Amygdala (tissue), 56 donors: ENCODE measurements at regions not wholly inside any gene's neighbourhood (a gene's known extent, or its start where the extent isn't known, plus 50 kb on each side); places are given as distances from the start of the nearest gene placed in this dataset.

Source experiments
- DNase-seq, 56 donors: peaks; one replicate each; lab custom pipeline; 2025; lab: John Stamatoyannopoulos, UW

DNA sequence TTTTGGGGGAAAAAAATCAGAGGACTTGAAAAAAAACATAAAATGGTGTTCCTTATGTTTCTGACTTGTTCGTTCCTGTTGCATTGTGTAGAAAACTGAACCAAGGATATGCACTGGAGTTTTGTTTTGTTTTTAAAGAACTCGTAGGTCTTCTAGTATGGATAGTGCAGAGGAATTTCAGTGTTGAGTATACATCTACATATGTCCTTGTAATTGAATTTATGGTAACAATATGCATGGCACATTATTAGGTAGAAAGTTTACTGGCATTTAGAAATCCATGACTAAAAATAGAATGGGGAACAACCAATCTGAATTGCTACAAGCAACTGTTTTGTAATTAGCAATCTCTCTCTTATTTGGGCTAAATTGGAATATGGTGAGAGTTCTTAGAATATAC, 188.3 kb upstream of the ZRANB2 start:
- DNase-seq = no peak

GRCh38 chr1:71267220-71267619, 186.4 kb upstream of the ZRANB2 start:
- no peak for DNase-seq

DNA sequence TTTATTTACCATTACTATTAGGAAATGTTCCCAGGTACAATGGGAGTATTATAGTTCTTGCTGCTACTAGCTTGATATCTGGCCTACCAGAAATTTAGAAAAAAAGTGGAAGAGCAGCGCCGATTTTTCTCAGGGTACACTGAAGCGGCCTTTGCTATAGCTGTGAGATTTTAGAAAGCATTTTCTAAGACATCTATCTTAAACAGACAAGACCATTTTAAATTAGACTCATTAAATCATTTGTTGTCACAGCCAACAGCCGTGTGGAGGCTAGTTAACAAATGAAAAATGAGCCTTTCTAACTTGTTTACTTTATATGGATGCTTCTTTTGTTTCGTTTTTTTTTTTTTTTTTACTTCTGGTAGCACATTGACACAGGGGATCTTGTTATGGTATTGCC, 183.2 kb upstream of the ZRANB2 start:
- no peak for DNase-seq

DNA sequence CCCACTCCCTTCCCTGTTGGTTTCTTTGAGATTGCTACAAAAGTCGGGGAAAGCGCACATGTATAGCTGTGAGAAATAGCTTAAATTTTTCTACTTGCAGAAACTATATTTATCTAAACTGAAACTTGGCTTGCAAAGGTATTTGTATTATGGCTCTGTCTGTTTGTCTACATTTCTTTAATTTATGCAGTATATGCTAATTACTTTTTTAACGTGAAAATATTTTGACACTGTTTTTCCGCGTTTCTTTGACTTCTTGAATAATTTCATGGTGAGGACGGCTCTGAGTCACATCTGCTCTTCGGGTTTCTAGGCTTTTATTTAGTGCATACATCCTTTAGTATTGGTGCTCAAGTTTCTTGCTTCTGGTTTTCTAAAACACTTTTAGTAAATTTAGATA, 182.1 kb upstream of the ZRANB2 start:
- no peak for DNase-seq

GRCh38 chr1:71252900-71253299, 172.1 kb upstream of the ZRANB2 start:
- DNase-seq = no peak

- DNase-seq = no peak
Observed at GRCh38 chr1:71245246-71245645, 164.4 kb upstream of the ZRANB2 start.

DNA sequence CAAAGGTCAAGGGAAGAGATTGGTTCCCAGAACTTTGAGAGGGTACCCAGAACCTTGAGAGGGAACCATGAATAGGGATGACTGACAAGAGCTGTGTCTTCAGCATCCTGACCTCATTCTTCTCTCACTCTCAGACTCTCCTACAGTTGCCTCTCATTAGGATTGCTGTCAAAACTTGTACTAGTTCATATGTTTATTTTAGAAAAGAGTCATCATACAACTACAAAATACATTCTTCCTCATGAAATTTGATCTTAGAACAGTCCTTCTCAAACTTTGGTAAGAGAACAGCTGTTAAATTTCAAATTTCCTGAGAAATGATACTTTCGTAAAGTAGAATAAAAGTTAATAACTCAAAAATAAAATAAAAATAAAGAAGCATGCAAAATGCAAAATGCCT, 161.4 kb upstream of the ZRANB2 start:
- DNase-seq = no peak

DNA sequence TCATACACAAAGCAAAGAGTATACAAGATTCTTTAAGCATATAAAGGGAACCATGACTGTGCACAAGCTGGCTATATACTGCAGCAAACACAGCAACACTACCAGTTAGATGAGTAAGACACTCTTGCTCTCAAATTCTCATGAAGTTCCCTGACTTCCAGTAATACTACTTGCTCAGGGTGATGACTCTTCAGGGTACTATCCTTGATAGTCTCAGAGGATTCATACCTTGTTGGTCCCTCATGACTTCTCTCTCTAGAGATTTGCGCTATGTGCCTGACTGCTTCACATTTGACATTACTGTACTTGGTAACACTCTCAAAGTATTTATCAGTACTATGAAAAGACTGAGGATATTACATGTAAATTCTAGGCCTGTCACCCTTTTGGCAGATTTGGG, 159.8 kb upstream of the ZRANB2 start:
- DNase-seq = no peak

GRCh38 chr1:71236503-71236902, 155.7 kb upstream of the ZRANB2 start:
- no peak for DNase-seq

- DNase-seq = no peak
Observed at GRCh38 chr1:71233645-71234044, 152.8 kb upstream of the ZRANB2 start.

- DNase-seq = no peak
Observed at GRCh38 chr1:71232786-71233185, 152.0 kb upstream of the ZRANB2 start.

DNA sequence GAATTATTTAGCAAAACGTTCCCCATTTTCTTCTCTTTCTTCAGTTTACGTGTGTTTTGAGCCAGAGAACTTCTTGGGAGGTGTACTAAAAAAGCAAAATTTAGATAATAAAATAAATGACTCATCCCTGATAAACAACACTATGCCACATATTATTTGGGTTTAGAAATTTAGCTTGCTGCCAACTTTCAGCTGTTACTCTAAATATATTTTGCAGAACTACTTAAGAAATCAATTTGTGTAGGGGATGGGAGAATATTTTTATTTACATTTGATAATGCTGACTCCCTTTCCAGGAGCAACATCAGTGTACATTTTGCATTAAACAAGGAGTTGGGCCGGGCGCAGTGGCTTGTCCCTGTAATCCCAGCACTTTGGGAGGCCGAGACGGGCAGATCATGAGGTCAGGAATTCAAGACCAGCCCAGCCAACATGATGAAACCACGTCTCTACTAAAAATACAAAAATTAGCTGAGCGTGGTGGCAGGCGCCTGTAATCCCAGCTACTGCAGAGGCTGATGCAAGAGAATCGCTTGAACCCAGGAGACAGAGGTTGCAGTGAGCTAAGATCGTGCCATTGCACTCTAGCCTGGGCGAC, 151.4 kb upstream of the ZRANB2 start:
- DNase-seq = peak in 2 of 56 donors; percentile 4 to 11

DNA sequence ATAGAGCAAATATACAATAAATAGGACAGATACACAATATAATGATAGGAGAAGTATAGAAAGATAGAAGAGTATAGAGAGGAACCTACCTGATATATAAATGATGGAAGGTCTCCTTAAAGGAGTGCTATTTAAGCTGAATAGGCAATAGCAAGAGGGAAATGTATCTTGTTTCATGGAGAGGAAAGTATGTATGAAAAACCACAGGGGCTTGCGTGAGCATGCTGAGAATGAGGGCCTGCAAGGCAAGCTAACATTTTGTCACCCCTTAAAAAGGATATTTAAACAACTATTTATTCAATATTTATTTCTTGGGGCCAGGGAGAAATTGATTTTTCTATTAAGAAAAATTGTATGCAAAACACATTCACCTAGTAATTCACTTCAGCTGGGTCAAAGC, 150.9 kb upstream of the ZRANB2 start:
- no peak for DNase-seq

DNA sequence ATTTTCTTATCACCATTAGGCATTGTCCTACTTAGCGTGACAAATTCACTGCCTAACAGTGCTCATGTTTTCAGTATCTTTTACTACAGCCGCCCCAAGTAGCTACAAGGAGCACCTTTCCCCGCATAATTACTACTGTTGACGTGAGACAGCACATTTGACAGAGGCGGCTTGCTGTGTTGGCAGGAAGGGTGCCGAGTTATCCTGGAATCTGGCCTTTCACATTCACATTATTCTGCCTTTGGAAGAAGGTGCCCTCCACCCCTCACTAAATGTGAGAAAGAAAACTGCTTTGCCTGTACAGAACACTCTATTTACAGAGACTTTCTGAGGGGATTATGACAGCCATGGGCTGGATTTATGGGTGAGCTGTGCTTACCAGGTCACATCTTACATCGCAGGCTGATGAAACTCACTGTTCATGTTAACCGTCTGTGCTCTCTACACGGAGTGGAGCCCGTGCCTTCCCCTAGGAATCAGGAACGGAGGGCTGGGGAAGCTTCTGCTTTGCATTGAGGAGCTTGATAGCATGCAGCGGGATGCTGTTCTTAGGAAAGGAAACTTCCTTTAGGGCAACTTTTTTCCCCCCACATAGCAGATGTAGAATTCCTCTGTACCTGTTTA, 148.0 kb upstream of the ZRANB2 start:
- no peak for DNase-seq

DNA sequence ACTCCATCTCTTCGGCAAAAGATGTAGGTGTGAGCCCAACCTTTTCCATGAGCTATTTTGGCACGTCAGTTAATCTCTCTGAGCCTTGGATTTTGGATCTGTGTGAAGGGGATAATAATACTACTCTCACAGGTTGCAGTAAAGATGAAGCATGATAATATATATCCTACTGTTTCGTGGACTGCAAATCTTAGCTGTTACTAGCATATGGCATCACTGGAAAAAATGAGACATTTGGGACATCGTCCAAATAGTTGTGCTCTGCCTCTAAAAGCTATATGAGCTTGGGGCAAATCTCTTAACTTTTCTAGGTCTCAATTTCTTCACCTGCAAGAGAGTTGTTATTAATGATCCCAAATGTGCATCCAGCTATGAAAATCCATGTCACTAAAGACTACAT, 147.4 kb upstream of the ZRANB2 start:
- no peak for DNase-seq

GRCh38 chr1:71224741-71225377, 144.0 kb upstream of the ZRANB2 start:
- no peak for DNase-seq

GRCh38 chr1:71223641-71224340, 143.0 kb upstream of the ZRANB2 start:
- no peak for DNase-seq

DNA sequence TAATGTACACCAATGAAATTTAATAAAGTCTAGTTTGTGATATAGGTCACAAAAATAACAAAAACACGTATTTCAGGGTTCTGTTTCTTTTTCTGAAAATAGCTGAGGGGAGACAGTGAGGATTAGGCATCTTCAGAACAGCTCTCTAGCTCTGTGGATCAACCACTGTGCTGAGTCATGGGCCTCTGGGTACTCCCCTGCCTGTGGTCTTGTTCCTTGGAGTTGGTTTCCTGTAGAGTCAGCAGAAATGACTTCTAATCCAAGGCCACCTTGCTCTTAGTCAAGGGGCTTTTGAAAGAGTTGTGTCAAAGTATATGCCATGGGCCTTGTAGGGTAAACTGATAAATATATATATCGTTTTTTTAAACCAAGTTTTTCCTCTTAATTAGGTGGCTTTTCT, 141.8 kb upstream of the ZRANB2 start:
- no peak for DNase-seq

- DNase-seq = no peak
Observed at GRCh38 chr1:71210718-71211117, 129.9 kb upstream of the ZRANB2 start.

DNA sequence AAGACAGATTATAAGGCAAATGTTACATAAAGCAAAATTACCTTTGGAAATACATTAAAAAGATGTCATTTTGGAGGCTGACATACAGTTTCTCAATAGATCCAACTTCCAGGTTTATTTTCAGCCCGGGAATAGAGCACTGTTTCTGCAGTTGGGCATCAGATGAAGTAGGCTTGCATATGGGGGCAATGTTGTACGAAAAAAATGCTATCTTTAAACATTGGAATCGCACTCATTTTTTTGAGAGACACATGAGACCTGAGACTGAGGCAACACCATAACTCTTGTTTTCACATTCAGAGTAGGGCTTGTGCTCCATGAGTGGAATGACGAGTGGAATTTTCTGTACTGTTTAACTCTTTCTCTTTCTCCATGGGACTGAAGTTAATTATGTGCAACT, 122.4 kb upstream of the ZRANB2 start:
- no peak for DNase-seq

GRCh38 chr1:71200503-71200902, 119.7 kb upstream of the ZRANB2 start:
- DNase-seq = no peak

DNA sequence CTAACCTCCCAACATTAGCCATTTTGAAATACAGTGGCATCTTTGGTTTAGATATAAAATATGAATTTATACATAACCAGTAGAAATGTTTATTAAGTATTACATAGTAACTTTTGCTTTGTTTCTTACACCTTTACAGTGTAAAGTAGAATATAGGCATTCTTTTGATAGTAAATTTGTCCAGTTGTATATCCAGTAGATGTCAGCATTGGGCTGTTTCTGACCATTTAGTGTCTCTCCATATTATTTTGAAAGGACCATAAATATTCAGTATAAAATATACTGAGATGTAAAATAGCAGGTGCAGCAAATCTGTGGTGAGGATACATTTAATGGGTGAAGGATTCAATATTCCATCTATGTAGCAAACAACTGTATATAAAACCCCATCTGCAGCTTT, 115.8 kb upstream of the ZRANB2 start:
- no peak for DNase-seq
